8988T (cell line): ENCODE measurements at regions not wholly inside any gene's neighbourhood (a gene's known extent, or its start where the extent isn't known, plus 50 kb on each side); places are given as distances from the start of the nearest gene placed in this dataset.
"Not testable (repeated sequence)": the region's sequence is repeated elsewhere in the genome, so short reads cannot be mapped to it uniquely, and the experiment has no call there.

Source experiments
- DNase-seq: peaks from one replicate; pipeline ENCODE4 v3.0.0; 2011

DNA sequence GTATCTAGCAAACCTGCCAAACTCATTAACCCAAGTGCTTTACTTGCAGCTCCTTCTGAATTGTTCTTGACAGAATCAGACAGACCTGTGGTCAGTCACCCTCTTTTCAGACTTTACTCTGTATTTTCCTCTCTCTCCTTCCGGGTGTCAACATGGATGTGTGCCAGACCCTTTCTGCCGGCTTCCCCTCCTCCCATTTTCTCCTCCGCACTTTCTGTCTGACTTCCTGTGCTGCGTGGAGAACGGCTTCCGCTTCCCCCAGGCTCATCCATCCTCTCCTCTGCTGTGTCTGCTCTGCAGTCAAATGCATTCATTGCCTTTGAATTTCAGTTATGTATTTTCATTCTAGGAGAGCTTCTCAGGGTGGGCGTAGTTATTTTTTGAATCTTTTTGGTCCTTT is 53.3 kb upstream of the LRPAP1 start:
- not testable (repeated sequence) for DNase-seq

DNA sequence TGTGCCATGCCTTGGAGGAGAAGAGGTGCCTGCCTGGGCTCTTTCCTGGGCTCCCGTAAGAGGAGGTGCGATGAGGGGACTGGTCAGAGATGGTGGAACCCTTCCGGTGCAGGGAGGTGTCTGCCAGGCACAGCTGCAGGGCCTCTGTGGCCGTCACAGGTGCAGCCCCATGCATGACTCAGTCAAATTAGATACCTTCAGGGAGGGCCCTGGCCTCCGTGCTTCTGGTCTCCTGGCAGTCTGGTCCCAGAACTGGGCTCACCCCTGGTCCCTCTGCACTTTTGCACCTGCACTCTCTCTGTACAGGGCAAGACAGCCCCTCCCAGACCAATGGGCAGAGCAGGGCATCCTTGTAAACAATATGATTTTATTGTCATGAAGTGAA is 49.9 kb upstream of the LRPAP1 start:
- DNase-seq: no peak
